Neural crest cell (in vitro differentiated cells): ENCODE measurements at regions not wholly inside any gene's neighbourhood (a gene's known extent, or its start where the extent isn't known, plus 50 kb on each side); places are given as distances from the start of the nearest gene placed in this dataset.
A peak's percentile ranks its signal among the peaks of the same experiment; 100 is the strongest.
"Not testable (repeated sequence)": the region's sequence is repeated elsewhere in the genome, so short reads cannot be mapped to it uniquely, and the experiment has no call there.

Experiments used
- DNase-seq: peaks from one replicate; pipeline ENCODE4 v3.0.0; 2021; ENCODE audit warnings: low read depth, mixed read lengths, low spot score
- H3K27ac Mint-ChIP-seq: one replicate; pipeline ENCODE4 v1.8.0; 2021; ENCODE audit warnings: mild to moderate bottlenecking, mixed read lengths; ENCODE audit not compliant: unreplicated experiment
- H3K27me3 Mint-ChIP-seq: 2 replicates; pipeline ENCODE4 v1.8.0; 2021; ENCODE audit warnings: low read depth, mild to moderate bottlenecking, mixed read lengths
- H3K36me3 Mint-ChIP-seq: 2 replicates; pipeline ENCODE4 v1.8.0; 2021; ENCODE audit warnings: low read depth, mild to moderate bottlenecking, mixed read lengths
- H3K4me1 Mint-ChIP-seq: 2 replicates; pipeline ENCODE4 v1.8.0; 2021; ENCODE audit warnings: mixed read lengths
- H3K4me3 Mint-ChIP-seq: one replicate; pipeline ENCODE4 v1.8.0; 2021; ENCODE audit warnings: mild to moderate bottlenecking, mixed read lengths
- H3K9me3 Mint-ChIP-seq: 2 replicates; pipeline ENCODE4 v1.8.0; 2021; ENCODE audit warnings: mixed read lengths
- CTCF ChIP-seq: fragments of 200-600 bp; sonication (generic); conservative IDR thresholded peaks from 2 replicates; pipeline ENCODE4 v1.5.0; 2021; ENCODE audit warnings: antibody characterized with exemption, mild to moderate bottlenecking

GRCh38 chr5:92711956-92712355 is 869.1 kb downstream of the NR2F1-AS1 start:
- DNase-seq: no peak
- Mint-ChIP-seq H3K36me3 (no peaks in the 10 kb centered on the region), H3K4me3 (no peak overlapping the region), H3K27ac (no peak overlapping the region), H3K9me3 (peaks cover 3% of the 10 kb centered on the region), H3K4me1 (peaks cover 10% of the 10 kb centered on the region), H3K27me3 (no peaks in the 10 kb centered on the region)
- no peak for TF ChIP-seq CTCF

GRCh38 chr5:92704590-92704989 is 876.4 kb downstream of the NR2F1-AS1 start:
- Mint-ChIP-seq H3K4me3 (no peak overlapping the region), H3K27me3 (no peaks in the 10 kb centered on the region), H3K36me3 (no peaks in the 10 kb centered on the region), H3K9me3 (peaks cover 3% of the 10 kb centered on the region), H3K27ac (no peak overlapping the region), H3K4me1 (no peaks in the 10 kb centered on the region)
- no peak for DNase-seq
- no peak for TF ChIP-seq CTCF

DNA sequence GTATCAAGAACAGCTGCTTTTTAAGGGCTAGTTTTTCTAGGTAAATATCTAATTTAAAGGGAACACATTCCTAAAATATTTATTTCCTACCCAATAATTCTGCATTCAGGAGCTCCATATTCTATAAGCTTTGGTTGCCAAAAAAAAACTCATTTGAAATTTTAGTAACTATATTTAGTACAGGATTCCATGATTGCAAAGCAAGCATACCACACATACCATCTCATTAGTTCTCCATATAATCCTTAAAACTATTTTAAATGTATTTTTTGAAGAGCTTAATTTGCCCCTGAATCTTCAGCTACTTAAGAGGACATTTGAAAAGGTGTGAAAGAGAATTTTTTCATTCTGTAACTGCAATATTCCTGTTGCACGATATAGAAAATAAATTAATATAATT is 877.0 kb downstream of the NR2F1-AS1 start:
- Mint-ChIP-seq H3K27me3 (no peaks in the 10 kb centered on the region), H3K27ac (no peak overlapping the region), H3K4me3 (no peak overlapping the region), H3K9me3 (peaks cover 3% of the 10 kb centered on the region), H3K36me3 (no peaks in the 10 kb centered on the region), H3K4me1 (no peaks in the 10 kb centered on the region)
- no peak for DNase-seq
- no peak for TF ChIP-seq CTCF

DNA sequence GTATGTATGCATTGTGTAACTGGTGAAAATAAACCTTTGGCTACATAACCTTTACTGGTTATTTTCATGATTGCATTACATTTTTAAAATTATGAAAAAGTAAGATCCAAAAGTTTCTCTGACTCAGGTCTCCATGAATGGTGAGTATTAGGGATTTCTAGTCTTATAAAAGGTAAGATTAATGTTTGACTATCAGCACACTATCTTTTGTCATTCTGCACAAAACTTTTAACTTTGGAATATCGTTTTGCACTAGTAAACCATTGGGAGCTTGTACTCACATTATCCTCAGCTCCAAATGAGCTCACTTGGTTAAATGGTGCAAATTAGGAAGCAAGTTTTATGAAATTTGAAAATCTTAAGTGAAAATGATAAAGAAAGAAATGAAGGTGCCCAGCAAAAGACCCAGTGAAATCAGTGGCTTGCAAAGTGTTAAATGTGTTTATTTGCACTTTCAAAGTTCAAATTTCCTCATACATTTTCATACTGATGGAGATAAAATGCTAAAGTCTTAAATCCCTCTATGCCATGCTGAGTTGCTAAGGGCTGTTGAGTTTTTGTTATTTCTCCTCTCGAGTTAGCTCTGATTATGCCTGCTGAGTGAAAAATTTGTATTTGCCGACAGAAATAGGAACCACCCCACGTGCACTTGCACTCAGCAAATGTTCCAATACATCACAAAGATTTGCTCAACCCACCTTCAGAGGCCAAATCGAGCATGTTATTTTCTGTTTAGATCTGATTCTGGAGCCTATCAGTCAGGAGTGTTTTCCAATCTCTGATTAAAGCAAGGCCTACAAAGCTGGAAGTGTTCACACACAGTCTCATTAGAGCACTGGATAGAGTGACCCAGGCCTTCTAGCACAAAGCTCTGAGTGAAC is 885.7 kb downstream of the NR2F1-AS1 start:
- DNase-seq: no peak
- H3K36me3 Mint-ChIP-seq: peaks cover 2% of the 10 kb centered on the region
- peaks cover 20% of the 10 kb centered on the region for H3K4me1 Mint-ChIP-seq
- peak overlapping the region; percentile 20 for H3K27ac Mint-ChIP-seq
- H3K9me3 Mint-ChIP-seq: no peaks in the 10 kb centered on the region
- H3K27me3 Mint-ChIP-seq: no peaks in the 10 kb centered on the region
- TF ChIP-seq CTCF: no peak
- H3K4me3 Mint-ChIP-seq: no peak overlapping the region

GRCh38 chr5:92694067-92694466 is 887.0 kb downstream of the NR2F1-AS1 start:
- Mint-ChIP-seq H3K27ac (no peak overlapping the region), H3K4me3 (no peak overlapping the region), H3K27me3 (no peaks in the 10 kb centered on the region), H3K36me3 (peaks cover 5% of the 10 kb centered on the region), H3K4me1 (peaks cover 23% of the 10 kb centered on the region), H3K9me3 (no peaks in the 10 kb centered on the region)
- no peak for TF ChIP-seq CTCF
- no peak for DNase-seq

- H3K9me3 Mint-ChIP-seq, H3K4me3 Mint-ChIP-seq, H3K36me3 Mint-ChIP-seq, H3K27me3 Mint-ChIP-seq, DNase-seq, H3K27ac Mint-ChIP-seq: not testable (repeated sequence)
- H3K4me1 Mint-ChIP-seq: peaks cover 36% of the 10 kb centered on the region
Measured at GRCh38 chr5:92691955-92692354, 889.1 kb downstream of the NR2F1-AS1 start.
